Adrenal gland (tissue), 5 donors: ENCODE measurements at regions not wholly inside any gene's neighbourhood (a gene's known extent, or its start where the extent isn't known, plus 50 kb on each side); places are given as distances from the start of the nearest gene placed in this dataset.

Source experiments
- CTCF ChIP-seq, 6 experiments: fragments of 450-650 bp in 4 of 6; fragments of 200-600 bp in 2 of 6; sonication (generic) in 1 of 6; IDR thresholded peaks; 1 replicate in 5 of 6; 2 replicates in 1 of 6; pipeline versions ENCODE4 v1.5.1 to v1.8.0; 2016 to 2021; ENCODE audit warnings: antibody characterized with exemption in 6 of 6, mild to moderate bottlenecking in 2 of 6, moderate library complexity in 1 of 6
- POLR2A ChIP-seq, 2 donors: fragments of 450-650 bp; IDR thresholded peaks; one replicate each; pipeline ENCODE4 v1.6.1; 2017; ENCODE audit warnings: antibody characterized with exemption in 2 of 2, mild to moderate bottlenecking in 2 of 2, moderate library complexity in 1 of 2
- donor health status: DM: no; HTN: no; CAD: no.

GRCh38 chr1:157460381-157460780 is 91.9 kb downstream of the FCRL5 start:
- TF ChIP-seq CTCF (IDR thresholded peaks at IDR 0.05) = no peak
- no peak for TF ChIP-seq POLR2A (IDR thresholded peaks at IDR 0.05)
